Activated CD4-positive, alpha-beta T cell treated with anti-CD3 and anti-CD28 coated beads for 4 hours (primary cell): ENCODE measurements at regions not wholly inside any gene's neighbourhood (a gene's known extent, or its start where the extent isn't known, plus 50 kb on each side); places are given as distances from the start of the nearest gene placed in this dataset.

Experiments used
- DNase-seq, 2 donors: peaks; one replicate each; pipeline ENCODE4 v3.0.0-alpha.2; 2020

DNA sequence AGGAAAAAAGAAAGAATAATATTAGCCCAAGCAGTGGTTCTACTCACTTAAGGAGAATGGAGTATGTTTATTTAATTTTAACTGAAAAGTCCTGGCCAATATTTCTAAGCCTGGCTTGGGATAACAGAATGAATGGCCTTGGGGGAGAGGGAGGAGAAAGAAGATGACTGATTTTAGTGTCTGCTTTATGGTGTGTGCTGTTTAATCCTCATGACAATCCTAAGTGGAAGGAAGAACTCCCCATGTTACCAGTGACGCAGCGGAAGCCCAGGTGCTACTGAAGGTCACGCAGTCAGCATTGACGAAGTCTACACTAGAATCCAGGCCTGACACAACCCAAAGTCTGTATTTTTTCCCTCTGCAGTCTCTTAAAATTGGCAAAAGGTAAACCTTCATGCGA is 50.5 kb downstream of the PALM2AKAP2 start:
- DNase-seq = no peak

DNA sequence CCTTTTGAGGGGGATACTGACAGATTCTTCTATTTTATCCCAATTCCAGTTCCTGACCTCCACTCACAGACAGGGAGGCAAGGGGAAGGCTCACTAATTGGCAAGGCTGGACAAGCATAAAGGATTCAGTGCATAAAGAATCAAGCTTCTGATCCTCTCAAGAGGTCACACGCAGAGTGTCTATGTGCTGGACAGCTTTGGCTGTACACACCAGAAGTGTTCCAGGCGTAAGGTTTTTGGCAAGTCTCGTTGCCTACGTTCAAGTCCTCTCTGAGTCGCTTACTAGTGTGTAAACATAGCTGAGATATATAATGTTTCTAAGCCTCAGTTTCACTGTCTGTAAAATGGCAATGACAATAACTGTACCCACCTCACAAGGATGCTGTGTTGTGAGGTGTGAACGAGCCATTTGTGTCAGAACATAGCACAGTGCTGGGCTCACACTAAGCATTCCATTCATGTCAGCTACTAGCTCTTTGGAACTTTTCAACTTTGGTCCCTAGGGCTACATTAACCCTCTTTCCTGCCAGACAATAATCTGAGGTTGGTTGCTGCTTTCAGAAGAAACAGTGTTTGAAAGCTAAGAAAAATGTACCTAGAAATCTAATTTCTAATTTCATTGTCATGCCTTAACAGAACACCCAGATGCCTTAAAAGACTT is 52.1 kb downstream of the PALM2AKAP2 start:
- no peak for DNase-seq

DNA sequence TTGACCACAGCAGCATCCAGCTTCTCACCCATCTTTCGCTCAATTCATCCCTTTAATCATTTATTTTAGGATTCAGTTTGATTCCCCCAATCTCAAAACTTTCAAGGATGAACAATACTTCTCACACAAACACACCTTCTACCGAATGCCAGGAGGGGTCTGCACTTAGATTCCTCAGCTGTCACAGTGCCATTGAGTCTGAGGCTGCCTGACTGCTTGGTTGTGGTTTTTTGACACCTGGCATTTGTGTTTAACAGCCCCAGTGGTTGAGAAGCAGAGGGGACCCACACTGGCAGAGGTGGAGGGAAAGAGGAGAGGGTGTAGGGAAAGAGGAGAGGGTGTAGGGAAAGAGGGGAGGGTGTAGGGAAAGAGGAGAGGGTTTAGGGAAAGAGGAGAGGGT is 54.9 kb downstream of the PALM2AKAP2 start:
- DNase-seq = no peak

DNA sequence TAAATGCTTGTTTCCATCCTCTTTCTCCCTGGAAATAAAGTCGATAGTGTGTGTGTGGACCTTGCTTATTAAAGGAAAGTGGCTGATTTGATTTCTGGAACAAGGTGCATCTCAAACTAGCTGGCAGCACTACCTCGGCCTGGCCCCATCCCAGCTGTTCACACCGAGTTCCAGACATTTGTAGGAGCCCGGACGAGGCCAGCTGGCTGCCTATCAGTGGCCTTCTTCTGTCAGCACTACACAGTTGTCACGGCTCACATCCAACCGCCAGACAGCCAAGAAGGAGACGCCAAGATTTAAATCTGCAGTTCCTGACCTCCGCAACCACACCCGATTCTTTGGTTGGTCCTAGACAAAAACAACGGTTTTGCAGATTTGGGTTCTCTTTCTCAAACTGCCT is 63.6 kb downstream of the PALM2AKAP2 start:
- DNase-seq = no peak

DNA sequence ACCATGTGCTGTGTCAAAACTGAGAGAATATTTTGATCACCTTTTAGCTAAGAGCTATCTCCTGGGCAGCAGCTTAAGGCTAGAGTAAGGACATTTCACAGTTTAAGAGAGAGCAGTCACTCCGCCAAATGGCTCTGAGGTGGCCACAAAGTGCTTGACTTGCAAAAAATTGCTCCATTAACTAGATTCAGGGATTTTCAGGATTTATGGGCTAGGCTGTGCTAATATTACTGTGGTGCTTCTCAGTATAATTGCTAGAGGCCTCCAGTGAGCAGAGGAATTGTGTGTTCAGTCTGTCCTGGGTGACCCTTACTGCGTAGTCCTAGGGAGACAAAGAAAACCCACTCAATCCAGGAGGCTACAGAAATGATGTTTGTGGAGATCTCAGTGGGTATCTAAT is 65.2 kb downstream of the PALM2AKAP2 start:
- no peak for DNase-seq

DNA sequence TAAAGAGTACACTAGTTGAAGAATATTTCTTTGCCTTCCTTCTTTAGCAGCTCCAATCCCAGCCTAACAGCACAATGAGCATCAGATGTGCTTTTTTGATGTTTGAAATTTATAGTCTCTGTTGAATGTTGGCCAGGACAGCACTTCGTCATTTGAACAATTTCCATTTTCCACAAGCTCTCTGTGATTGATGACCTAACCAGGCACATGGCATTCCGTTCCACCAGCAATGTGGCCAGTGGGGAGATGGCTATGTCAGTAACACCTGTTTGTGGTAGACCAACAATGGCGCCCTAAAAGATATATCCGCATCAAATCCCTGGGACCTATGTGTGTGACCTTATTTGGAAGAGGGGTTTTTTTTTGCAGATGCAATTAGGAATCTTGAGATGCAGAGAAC is 66.8 kb downstream of the PALM2AKAP2 start:
- no peak for DNase-seq

DNA sequence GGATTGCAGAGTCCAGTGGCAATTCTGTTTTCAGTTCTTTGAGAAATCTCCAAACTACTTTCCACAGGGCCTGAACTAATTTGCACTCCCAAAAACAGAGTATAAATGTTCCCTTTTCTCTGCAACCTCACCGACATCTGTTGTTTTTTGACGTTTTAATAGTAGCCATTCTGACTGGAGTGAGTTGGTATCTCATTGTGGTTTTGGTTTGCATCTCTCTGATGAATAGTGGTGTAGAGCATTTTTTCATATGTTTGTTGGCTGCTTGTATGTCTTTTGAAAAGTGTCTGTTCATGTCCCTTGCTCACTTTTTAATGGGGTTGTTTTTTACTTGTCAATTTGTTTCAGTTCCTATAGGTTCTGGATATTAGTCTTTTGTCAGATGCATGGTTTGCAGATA is 72.6 kb downstream of the PALM2AKAP2 start:
- DNase-seq = no peak

DNA sequence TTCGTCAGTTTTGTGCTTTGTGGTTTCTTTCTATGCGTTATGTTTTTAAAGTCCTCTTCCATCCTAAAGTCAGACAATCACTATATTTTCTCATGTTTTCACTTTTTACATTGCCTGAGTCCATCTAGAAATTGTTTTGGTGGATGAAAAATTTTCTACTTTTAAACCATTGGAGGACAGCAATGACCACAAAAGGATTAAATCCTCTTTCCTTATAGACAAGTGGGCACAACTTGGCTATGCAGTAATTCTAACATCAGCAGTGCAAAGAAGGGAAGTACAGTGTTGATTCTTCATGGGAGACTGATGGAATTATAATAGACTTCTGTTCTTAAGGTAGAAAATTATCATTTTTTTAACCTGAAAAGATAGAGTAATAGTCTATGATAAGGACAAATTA is 75.5 kb downstream of the PALM2AKAP2 start:
- DNase-seq = no peak

DNA sequence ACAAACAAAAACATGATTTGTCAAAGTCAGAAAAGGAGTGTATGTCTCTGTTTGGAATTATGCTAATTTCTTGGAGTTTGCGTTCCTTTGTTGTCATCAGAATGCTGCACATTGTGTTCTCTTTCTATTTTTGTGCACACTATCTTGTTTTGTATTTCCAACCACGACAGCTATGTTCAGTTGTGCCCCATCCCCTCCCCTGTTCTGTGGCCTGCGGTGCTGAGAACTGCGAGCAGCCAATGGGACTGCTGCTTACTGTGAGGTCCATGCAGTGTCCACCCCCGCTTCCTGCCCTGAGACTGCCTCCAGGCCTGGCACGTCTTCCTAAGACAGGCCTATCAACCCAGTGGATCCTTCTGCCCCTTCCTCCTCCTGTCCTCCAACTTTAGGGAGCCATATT is 76.8 kb downstream of the PALM2AKAP2 start:
- DNase-seq = no peak

DNA sequence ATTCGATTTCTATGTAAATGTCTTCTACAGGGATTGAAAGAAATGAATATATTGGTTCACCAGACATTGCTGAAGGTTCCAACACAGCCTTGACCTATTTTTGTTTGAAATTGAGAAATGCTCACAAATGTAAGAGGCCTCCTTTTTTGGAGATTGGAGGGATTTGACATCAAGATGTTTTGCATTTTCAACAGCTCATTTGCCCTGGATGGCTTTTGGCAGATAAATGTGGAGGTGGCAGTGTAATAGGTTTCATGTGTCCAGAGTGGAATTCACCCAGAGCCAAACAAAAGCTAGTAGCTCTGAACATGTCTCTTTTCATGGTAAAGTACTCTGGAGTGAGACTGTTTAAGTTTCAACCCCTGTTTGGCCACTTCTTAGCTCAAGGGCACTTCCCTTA is 77.3 kb downstream of the PALM2AKAP2 start:
- DNase-seq = no peak

DNA sequence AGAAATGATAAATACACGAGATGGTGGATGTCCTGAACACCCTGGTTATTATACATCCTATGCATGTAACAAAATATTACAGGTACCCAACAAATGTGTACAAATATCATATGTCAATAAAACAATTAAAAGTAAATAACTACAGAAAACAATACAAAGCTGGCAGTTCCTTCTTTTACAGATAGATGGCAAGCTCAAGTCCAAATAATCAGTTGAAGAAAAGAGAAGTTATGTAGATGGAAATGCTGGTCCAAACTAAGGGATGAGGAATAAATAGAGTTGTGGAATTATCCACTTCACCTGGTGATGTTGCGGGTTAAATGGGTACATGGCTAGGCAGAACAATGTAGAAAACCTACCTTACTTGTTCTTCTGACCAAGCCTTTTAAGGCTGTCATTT is 79.4 kb downstream of the PALM2AKAP2 start:
- DNase-seq = no peak

DNA sequence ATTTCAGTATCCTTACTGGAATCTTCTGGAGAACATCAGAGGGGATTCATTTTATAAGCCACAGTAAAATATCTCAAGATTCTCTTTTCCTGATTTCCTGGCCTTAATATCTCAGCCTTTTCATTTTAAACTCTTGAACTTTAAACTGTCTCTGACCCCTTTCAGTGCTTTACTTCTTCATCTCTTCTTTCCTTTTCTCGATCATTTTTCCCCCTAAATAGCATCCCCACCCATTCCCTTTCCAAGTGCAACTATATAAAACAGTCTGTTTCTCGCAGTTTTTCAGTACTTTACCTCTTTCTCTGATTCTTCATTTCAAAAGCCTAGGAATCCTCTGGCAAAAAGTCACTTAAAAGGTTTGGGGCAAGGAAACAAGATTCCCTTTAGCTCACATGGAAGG is 80.5 kb downstream of the PALM2AKAP2 start:
- no peak for DNase-seq

DNA sequence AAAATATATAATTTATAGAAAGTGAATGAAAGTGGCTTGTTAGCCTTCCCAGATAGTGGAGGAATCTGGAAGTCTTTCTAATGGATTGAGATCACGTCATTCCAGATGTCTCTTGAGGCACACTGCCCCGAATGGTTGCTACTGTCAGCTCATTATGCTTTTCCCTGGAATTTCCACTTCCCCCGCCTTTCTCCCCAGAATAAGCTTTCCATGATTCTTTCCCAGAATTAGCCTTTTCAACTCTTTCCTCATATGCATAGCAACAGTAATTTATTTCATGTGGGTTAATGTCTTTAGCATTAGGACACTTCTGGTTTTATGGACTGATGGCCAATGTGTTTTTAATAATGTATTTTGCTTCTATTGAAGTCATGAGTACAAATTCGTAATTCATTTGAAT is 81.5 kb downstream of the PALM2AKAP2 start:
- DNase-seq = no peak

DNA sequence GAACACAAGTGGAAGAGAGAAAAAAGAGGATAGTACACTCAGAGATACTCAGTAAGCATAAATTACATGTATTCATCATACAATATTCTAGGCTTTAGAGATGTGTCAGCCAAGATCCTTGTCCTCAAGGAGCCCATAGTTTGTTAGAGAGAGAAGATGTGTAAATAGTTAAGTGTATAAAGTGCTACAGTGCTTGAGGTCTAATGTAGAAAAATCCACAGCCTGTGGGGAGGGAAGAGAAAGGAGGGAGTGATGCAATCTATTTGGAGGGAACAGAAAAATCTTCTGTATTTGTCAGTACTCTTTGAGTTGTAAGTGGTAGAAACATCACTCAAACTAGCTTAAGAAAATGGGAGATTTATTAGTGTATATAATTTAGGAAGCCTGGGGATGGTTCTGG is 81.9 kb downstream of the PALM2AKAP2 start:
- no peak for DNase-seq

DNA sequence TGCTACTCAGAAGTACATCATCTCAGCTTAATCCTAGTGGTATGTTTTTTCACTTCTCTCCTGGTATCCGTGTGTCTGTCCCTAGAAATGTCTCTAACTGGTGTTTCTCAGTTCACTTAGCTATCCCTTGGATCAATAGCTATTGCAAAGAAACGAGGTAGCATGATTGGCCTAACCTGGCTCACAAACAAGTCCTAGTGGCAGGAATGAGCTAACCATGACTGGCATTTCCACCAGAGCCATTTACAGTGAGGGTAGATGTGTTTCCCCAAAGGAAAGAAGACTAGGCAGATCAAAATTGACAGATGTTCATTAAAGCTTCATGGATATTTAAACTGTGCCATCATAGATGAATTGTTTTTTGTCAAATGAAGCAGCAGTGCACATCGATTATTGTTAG is 82.5 kb downstream of the PALM2AKAP2 start:
- DNase-seq = no peak

DNA sequence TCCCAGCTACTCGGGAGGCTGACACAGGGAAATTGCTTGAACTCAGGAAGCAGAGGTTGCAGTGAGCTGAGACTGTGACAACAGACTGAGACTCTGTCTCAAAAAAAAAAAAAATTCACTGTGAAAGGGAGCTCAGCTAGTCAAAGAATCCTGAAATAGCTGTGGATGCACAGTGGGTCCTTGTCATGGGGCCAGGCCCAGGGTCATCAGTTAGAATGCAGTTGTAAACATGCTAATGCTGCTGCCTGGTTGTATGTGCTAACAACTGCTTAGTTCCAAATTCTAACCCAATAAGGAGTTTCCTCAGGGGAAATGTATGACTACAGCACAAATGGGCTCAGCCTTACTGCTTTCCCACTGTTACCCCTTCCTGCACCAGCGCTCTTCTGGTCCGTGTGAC is 84.0 kb downstream of the PALM2AKAP2 start:
- DNase-seq = no peak

DNA sequence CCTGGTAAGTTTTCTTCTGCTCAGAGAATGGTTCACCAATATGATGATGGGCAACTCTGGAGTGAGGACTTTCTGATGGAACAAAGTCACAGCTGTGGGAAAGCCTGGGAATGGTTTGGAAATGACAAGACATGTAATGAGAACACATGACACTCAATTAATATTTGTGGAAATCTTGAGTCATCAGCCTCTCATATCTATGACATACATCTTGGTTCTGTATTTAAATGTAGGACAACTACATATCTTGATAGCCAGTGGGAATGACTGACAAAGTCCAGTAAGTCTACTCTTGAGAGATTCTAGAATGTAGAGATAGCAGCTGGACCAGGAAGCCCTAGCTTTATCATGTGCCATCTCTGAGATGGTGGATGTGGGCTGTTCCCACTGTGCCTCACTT is 85.5 kb downstream of the PALM2AKAP2 start:
- DNase-seq = no peak

DNA sequence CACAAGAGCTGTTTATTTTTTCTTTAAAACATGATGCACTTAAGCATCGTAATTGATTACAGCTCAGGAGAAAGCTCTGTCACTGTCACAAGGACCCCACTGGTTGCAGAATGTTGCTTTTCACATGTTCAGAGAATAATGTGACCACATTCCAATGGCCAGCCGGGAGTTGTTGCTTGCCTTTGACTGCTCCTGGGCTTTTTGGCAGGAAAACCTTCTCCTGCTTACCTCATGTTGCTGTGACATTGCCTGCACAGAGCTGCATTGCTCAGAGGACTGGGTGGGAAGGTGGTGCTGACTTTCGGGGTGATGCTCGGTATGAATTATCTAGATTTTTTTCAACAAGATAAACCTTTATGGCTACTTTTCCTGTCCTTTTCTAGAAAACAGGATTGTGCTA is 88.2 kb downstream of the PALM2AKAP2 start:
- no peak for DNase-seq

DNA sequence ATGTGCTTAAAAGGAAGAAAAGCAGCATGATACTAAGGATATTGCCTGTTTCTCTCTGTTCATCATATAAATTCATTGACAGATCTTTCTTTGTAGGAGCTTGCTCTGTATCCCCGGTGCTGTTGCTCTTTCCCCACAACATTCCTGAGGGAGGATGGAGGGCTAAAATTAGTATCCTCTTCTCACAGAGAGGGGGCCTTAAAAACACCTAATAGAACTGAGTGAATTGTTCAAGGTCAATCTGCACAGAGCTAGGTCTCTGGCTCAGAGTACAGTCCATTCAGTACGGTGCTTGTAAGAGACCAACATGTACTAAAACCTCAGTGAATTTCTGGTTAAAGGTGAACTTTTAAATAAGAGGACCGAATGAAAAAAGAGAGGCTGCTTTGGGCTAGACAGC is 88.7 kb downstream of the PALM2AKAP2 start:
- no peak for DNase-seq

DNA sequence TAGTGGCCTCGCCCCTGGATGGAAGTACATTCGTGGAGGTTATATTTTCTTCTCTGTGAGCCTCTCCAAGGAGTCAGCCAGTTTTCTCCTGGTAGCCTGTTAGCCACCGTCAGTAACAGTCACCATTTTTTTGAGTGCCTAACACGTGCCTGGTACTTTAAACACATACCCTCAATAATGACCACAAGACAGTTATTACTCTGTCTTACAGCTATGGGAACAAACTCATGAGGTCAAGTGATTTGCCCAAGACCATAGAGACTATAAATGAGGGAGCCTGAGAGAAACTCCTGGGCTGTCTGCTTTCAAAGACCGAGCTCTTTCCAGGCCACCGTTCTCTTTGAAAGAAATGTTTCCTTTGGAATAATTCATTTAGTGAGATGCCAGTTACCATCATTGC is 90.4 kb downstream of the PALM2AKAP2 start:
- no peak for DNase-seq

DNA sequence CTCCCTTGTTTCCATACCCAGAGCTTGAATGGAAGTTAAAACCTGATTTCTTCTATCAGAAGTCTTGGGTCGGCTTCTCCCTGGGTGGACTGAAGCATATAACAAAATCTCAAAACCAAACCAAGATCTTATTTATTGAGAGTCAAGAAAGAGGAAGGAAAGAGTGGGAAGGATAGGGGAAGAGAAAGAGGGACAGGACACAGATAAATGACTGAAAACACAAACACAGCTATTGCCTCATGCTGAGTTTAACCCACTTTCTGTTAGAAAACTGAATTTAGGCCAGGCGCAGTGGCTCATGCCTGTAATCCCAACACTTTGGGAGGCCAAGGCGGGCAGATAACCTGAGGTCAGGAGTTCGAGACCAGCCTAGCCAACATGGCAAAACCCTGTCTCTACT is 92.9 kb downstream of the PALM2AKAP2 start:
- no peak for DNase-seq

DNA sequence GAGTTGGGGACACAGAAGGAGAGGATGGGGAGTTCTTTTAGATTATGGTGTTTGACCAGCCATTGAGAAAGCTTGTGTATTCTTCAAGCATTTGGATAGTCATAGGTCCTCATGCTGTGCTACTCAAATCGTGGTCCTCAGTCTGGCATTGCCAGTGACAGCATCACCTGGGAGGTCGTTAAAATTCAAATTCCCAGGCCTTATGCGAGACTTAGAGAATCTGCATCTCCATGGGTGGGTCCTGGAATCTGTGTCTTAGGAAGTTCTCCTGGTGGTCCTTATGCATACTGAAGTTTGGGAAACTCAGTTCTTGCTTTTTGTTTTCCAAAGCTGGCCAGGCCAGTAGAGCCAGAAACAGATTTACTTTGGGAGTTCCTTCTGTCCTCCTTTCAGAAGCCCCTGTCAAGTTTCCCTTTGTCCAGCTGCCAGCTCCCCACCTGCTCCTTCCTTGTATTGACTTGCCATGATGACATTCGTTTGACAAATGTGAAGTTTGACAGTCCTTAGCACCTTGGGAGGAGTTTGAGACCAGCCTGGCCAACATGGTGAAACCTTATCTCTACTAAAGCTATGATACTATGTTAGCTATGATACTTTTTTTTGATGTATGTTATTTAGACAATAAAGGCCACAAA is 95.6 kb downstream of the PALM2AKAP2 start:
- no peak for DNase-seq

DNA sequence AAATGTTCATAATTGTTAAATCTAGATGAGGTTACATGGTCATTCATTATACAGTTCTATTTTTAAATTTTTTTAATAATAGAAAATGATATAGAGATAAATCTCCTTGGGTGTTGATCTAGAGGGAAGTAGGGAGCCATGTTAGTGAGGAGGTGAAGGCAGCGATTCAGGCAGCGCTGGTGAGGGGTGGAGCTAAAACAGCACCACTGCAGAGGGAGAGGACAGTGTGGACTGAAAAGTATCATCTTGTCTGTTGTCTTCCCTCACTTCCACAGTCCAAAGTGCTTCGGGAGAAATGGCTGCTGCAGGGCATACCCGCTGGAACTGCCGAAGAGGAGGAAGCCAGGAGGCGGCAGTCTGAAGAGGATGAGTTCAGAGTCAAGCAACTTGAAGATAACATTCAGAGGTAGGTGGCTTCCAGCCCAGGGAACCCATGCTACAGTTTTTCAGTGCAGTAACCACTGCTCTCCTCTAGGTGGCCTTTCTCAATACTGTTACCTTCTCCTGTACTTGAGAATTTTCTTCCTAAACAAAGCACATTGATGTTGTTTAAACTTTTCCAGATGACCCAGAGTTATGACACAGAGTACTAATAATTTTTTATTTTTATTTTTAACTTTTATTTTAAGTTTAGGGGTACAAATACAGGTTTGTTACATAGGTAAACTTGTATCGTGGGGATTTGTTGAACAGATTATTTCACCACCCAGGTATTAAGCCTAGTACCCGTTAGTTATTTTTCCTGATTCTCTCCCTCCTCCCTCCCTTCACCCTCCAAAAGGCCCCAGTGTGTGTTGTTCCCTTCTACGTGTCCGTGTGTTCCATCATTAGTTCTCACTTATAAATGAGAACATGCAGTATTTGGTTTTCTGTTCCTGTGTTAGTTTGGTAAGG is 100.5 kb downstream of the PALM2AKAP2 start:
- peak; percentile 8 to 16 for DNase-seq

DNA sequence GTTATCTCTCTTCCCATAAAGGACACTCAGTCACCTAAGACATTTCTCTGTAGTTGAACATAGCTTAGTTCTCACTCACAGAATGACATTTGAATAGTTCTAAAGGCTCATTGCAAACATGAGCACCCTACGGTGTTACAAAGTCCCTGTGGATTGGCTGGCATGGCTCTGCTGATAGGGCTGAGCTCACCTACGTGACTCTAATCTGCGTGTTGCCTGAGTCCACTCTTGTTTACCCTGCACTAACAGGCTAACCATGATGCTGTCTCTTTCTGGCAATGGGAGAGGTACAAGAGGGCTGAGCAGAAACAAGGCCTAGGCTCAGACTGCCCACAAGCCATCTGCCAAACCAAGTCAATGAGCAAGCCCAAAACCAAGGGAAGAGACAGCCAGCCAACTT is 103.6 kb downstream of the PALM2AKAP2 start:
- DNase-seq = no peak
